ENCODE measurements at regions not wholly inside any gene's neighbourhood (a gene's known extent, or its start where the extent isn't known, plus 50 kb on each side); places are given as distances from the start of the nearest gene placed in this dataset.
"Not testable (repeated sequence)": the region's sequence is repeated elsewhere in the genome, so short reads cannot be mapped to it uniquely, and the experiment has no call there.

DNA sequence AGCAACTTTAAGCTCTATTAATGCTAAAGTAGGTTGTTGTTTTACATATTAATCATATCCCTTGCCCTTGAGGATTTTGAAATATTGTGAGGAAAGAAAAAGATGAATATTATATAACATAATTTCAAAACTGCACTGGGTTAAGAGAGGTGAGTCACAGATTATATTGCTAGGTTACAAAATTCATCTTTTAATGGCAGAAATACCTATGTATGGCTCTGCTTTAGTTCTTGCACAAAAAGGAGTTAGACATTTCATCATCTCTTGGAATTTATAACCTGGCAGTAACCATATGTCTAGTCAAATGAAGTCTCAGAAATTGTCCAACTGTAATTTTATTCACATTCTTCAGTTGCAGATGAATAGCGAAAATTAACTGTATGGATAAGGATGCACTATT, 2041.1 kb downstream of the OLFM4 start:
- no peak for DNase-seq

DNA sequence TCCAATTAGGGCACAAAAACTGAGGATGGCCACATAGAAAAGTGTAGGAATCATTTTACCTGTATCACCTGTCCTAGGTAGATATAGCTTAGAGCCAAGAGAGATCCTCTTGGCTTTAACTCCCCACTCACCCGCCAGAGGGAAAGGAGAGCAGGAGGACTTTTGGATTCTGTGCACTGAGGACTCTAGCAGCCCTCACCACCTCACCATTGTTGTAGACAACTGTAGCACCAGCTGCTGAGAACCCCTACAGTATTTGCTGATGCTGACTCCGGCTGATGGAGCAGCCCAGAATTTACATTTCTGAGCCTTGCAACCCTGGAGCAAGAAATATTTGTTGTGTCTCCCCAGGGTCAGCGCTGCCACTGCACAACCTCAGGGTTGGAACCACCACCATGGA, 2044.4 kb downstream of the OLFM4 start:
- no peak for DNase-seq

DNA sequence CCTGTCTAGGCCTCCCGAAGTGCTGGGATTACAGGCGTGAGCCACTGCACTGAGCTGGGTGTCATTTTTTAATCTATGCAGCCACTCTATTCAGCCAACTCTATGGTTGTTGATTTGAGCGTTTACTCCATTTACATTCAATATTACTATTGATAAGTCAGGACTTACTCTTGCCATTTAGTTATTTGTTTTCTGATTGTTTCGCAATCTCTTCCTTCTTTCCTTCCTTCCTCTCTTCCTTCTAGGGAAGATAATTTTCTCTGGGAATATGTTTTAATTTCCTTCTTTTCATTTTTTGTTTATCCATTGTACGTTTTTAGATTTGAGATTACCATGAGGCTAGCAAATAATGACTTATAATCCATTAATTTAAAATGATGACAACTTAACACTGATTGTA, 2056.0 kb downstream of the OLFM4 start:
- DNase-seq, result no peak

DNA sequence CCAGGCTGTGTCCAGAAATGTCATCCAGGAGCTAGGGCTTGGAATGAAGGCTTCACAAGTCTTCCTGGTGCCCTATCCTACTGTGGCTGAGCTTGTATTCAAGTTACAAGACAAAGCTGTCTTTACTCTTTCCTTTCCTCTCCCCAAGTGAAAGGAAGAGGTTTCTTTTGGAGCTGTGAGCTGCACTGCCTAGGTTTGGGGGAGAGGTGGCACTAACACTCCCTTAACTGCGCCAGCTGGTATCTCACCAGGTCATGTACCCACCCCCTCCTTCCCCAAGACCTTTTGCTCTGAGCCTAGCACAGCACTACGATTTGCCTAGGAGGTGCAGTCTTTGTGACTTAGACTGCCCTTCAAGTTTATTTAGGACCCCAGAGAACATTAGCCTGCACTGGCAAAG, 2053.6 kb upstream of the PRR20A start:
- DNase-seq, result no peak

DNA sequence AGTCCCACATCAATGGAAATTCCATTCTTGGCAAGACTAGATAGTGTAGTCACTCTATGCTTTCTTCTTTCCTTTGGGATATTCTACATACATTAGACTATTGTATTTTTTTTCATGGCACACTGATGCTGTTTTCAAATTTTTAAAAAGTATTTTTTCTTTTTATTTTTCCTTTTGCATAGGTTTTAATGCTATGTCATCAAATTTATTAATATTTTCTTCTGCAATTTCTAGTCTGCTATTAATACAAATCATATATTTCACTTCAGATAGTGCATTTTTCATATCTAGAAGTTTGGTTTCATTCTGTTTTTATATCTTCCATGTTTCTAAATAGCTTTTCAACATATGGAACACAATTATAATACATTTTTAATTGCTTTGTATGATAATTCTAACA, 2050.1 kb upstream of the PRR20A start:
- DNase-seq, result no peak

DNA sequence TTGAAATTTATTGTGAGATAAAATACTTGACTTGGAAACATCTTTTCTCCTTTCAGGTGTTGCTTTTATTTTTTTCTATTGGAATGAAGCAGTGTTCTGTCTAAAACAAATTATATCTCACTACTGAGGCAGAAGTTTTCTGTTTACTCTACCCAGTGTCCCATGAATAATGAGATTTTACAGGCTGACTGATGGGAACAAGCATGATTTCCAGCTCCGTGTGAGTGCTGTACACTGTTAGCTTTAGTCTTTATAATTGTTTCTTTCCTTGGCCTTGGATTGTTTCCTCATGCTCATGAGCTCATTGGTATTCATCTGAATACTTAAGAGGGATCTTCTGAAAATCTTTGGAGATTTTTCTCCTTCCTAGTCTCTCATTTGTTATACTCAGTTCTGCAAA, 2049.5 kb upstream of the PRR20A start:
- DNase-seq, result no peak

DNA sequence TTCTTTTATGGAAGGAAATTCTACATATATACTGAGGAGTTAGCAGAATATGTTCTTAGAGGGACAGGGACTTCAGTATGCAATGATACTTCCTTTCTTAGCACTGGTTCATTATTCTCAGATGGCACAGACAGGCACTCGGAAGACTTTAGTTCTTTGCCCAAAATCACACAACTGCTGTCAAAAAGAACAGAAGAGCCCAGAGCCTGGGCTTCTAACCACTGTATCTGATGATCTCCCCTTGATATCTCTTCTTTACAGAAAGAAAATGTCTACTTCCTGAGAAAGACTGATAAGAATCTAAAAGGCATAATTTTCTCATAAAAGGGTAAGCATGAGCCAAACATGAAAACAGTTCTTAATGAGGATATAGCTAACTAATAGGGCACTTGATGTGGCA, 2034.2 kb upstream of the PRR20A start:
- no peak for DNase-seq

DNA sequence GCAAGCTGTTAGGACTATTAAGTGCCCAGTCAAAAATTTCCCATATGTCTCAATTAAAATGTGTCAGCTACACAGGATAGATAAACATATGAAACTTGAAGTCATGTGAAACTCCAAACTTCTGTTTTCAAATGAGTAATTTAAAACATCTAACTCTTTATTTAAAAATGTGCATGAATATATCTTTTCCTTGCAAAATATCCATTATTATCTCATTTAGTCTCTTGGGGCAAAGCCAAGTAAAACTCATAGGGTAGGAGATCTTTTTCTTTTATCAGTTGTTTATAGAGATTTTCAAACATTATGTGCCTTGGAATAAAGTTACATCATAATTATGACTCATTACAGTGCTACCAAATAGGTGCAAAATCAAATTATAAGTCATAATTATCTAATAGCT, 2020.1 kb upstream of the PRR20A start:
- DNase-seq, result no peak

DNA sequence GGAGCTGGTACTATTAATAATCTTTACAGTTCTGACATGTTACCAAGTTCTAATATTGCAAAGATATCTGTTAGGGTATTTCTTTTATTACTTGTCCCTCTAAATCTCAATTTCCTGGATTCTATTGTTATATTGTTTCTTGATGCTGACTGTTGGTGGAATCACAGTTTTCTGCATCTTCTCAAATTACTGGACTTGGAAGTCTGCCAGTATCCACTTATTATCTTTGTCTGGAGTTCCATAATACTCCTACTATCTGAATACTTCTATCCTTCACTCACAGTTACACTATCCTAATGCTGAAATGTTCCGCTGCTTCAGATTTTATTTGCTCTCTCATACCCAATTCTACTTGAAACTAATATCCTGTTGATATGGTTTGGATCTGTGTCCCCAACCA, 1985.7 kb upstream of the PRR20A start:
- DNase-seq, result no peak

DNA sequence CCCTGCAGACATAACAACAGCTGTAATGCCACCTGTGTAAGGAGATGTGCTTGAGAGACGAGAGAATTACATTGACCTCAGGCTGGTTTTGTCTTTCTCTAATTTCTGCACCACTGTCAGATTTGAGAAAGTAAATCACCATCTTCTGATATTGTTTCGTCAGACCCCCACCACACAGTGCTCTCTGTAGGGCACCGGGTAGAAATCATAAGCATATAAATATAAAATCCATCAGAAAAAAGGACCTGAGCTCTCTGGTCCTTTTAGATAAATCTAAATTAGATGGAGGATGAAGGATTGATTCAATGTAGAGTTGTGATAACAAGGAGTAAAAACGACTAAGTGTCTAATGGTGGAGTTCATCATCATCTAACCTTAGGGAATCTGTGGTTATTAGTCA, 1981.0 kb upstream of the PRR20A start:
- no peak for DNase-seq

DNA sequence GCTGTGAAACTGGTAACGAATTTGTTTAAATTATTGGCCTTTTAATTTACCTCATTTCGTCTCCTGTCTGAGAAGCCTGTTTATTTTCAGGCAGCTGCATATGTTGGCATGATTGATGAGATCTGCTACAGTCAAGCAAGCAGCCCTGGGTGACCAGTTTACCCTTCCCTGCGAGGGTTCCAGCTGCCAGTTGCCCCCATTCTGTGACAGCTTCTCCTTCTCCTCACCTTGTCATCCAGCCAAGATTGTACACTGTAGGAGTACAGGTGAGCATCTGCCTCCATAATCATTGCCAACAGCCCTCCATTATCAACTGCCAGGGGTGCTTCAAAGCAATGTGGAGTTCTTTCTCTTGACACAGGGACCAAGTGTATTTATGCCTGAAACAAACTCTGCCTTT, 1979.9 kb upstream of the PRR20A start:
- no peak for DNase-seq

DNA sequence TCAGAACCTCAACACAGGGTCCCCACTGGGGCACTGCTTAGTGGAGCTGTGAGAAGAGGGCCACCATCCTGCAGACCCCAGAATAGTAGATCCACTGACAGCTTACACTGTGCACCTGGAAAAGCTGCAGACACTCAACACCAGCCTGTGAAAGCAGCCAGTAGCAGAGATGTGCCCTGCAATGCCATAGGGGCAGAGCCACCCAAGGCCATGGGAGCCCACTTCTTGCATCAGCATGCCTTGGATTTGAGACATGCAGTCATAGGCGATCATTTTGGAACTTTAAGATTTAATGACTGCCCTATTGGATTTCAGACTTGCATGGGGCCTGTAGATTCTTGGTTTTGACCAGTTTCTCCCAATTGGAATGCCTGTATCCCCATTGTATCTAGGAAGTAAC, 1962.1 kb upstream of the PRR20A start:
- DNase-seq, result not testable (repeated sequence)

DNA sequence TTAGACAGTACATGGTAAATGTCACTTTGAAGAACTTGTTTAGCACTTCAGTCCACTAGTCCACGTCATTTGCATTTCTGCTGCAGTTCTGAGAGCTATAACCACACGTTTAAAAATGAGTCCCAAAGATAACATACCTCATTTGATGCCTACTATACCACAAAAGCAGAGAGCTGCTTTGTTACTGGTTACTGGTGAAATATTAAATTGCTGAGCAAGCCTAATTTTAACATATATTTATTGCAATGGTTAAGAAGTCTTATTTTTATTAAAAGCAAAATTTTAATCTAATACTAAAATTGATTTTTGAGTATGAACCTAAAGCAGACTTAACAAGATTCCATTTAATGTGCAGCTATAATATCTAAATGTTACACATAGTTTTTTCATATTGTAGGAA, 1949.7 kb upstream of the PRR20A start:
- no peak for DNase-seq

DNA sequence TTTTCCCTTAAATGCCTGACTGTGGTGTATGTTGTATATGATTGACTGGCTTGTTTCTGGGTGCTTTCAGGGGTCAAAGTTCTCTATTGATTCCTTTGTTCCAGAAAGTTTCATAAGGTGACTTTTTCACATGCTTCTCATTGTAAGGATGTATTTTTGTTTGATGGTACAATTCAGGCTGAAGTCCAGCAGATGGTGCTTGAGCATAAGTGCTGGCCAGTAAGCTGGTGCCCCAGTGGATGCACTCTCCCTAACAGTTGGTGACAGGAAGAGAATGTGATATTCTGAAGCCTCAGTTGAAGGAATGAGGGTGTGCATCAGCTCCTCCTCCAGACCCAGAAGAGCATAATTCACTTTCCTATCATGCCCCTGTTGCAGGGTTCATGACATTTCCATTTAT, 1941.6 kb upstream of the PRR20A start:
- DNase-seq, result no peak

DNA sequence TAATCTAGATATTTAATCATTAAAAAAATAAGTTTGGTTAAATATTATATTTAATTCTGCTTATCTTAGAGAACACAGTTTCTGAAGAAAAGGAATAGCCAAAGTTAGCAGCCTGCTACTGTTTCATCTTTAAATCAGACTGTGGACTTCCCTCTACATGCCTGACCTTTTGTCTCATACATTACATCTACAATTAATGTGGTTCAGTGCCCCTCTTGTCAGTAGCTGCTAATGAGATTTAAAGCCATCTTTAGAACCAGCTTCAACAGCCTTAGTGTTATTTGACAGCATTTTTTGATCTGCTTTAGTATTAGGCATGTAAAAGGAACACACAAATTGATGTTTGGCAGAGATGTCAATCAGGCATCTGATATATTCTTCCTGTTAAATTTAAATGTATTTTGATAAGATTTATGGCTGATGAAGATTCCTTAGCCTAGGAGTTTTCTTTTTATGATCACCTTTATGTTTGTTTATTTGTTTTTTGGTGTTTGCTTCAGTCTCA, 1925.8 kb upstream of the PRR20A start:
- no peak for DNase-seq

DNA sequence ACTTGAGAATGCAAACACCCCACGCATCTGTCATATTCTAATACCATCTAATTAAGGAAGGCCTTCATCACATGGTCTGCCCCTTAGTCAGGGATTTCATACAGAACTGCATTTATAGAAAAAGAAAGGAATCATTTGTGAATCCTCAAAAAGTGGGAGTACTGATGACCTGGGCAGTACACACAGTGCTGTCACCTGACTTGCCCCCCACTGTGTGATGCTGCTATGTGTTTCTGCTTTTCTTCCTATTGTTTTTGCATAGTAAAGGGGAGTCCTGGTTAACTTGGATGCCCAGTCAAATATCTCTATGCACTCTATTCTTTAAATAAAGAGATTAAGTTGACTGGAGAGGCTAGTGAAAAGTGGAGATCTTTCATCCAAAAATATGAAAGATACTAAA, 1921.2 kb upstream of the PRR20A start:
- DNase-seq, result no peak

DNA sequence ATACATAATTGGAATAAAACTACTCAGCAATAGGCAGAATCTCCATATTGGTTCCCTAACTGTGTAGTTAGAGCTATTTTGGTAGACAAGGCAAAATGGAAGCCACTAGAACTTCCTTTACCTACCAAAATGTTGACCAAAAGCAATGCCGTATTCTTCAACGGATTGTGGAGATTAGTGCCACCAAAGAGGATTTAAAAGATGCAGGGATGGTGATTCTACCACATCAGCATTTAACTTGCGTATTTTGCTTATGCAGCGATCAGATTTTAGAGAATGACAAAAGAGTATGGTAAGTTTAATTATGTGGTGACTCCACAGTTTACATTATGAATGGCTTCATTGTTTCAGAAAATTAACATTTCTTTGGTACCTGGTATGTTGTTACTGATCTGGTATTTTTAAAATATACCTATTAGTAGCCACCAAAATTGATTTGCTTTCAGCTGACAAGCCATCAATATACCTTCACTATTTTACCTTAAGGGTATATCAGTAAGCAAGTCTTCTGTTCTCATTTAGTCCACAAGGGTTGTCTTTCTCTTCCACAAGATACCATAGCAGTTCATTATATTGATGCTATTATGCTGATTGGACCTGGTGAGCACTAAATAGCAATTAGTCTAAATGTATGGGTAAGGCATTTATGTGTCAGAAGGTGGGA, 1910.7 kb upstream of the PRR20A start:
- DNase-seq, result no peak

DNA sequence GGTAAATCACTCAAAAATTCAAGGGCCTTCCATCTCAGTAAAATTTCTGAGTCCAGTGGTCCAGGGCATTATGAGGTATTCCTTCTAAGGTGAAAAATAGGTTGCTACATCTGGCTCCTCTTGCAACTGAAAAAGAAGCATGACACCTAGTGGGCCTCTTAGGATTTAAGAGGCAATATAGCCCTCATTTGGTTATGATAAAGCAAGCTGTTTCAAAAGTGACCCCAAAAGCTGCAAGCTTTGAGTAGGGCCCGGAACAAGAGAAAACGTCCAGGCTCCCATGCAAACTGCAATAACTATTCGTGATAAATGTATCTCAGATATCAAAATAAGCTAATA, 1910.2 kb upstream of the PRR20A start:
- DNase-seq, result no peak

DNA sequence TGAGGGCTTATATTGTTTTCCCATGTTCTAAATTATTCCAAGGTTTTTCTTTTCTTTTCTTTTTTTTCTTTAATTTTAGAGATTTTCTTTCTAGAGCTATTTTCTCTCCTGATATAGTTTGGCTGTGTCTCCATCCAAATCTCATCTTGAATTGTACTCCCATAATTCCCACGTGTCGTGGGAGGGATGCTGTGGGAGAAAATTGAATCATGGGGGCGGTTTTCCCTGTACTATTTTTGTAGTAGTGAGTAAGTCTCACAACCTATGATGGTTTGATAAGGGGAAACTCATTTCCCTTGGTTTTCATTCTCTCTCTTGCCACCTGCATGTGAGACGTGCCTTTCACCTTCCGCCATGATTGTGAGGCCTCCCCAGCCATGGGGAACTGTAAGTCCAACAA, 1906.4 kb upstream of the PRR20A start:
- DNase-seq, result no peak

DNA sequence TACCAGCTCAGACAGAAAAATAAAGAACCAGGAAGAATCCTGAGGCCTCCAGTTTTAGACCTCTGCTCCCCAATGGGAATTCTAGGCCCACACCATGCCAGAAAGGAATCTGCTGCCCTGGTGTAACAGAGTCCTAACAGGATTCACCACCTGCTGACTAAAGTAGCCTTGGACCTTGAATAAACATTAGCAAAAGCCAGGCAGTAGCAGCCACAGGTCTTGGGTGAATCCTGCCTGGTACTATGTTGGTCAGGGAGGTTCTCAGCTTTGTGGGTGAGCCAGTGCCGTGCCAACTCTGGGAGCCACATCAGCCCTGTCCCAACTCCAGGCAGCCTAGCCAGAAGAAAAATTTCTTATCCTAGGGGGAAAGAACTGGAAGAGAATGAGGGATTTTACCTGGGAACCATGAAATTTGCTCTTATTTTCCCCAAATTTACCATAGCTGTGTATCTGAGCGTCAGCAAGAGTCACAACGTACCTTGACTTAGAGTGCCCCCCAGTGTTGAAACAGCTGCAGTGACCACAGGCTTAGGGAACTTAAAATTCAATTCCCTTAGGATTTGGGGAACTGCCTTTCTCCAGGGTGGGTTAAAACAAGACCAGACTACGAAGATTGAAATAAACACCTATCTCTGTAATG, 1895.6 kb upstream of the PRR20A start:
- no peak for DNase-seq

DNA sequence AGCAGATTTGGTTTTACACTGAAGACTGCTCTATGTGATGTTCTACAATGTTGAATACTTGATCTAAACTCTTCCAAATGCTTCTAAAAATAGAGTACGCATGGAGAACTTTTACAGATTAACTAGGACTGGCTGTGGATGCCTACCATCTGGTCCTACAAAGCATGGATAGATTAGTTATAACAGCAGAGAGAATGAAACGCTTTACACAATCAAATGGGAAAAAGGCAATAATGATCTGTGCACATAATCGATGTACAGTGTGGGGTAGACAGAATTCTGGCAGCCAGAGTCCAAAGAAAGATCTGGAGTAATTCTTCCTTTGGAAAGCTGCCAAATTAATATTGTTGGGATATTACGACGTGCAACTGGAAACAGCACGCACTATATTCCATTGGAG, 1885.5 kb upstream of the PRR20A start:
- DNase-seq, result no peak

DNA sequence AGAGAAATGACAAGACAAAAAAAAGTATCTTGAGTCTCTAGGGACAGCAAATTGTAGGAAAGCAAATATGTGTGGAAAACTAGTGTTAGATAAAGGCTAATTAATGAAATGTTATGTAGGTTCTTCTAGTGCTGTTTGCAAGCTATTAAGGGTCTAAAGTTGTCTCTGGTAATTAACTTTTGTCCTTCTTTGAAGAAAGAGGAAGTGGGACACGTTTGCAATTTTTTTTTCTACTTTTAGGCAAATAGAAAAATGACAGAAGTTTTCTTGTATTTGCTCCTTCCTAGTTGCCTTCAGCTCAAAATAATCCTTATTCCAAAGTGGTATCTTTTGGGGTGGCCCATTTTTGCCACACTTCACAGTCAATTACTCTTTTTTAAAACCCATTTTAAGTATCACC, 1877.7 kb upstream of the PRR20A start:
- no peak for DNase-seq

DNA sequence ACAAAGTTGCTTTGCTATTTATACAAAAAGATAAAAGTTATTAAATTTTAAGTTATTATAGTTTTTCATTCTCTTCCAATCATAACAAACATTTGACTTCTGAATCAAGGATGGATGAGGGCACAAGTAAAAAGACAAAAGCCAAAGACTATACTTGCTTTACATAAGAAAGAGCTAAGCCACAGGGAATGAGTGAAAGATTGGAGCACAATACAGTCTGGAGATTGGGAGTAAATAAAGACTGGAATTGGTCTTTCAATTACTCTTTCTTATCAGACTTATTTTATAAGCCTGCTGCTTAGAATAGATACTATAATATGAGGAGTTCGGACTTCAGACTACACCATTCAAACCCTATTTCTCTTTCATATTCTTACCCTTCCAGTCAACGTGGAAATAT, 1874.1 kb upstream of the PRR20A start:
- no peak for DNase-seq

DNA sequence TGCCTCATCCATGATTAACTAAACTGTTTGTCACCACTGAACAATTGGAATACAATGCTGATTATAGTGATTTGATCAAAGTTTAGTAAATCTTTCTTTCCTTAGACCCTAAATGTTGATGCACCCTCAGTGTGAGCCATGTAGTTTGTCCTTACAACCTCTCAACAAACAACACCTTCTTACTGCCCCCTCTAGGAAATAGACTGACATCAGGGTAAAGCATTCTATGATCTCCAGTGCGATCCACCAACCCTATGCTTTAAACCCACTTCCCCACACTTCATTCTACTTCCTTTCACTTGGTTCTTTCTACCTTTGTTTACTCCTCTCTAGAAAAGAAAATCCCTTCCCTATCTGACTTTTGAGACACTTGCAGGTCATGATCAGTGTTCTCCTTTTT, 1842.5 kb upstream of the PRR20A start:
- no peak for DNase-seq

DNA sequence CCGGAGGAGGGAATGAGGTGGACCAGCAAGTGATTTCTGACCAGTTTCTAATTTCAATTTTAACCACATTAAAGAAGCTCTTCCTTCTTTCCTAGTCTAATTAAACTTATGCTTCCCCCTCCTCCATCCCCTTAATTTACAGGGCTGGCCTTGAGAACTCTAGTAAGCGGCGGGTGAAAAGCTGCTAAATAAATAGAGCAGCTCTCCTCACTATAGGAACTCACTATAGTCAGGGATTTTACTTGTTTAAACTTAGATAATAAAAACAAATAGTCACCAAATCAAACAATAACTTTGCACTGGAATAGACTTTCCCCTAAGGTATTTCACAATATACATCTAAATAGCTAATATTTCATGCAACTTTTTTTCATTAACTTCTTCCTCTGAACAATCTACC, 1838.2 kb upstream of the PRR20A start:
- no peak for DNase-seq

All from right hindlimb (tissue), 1 donor.